ENCODE measurements at regions not wholly inside any gene's neighbourhood (a gene's known extent, or its start where the extent isn't known, plus 50 kb on each side); places are given as distances from the start of the nearest gene placed in this dataset.
"Not testable (repeated sequence)": the region's sequence is repeated elsewhere in the genome, so short reads cannot be mapped to it uniquely, and the experiment has no call there.

DNA sequence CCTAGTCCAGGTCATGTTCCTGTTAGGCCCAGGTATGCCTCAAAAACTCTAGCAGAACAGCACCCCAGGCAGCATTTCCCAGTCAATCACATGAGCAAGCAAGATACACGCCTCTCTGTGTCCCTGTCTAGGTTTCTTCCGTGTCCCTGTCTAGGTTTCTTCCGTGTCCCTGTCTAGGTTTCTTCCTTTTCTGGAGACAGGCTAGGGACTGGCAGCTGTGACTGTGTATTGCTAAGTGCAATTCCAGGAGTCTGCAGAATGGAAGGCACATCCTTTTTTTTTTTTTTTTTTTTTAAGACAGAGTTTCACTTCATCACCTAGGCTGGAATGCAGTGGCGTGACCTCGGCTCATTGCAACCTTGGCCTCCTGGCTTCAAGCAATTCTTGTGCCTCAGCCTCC, 77.6 kb downstream of the SETD4 start:
- DNase-seq (ENCODE audit: low spot score): no peak

DNA sequence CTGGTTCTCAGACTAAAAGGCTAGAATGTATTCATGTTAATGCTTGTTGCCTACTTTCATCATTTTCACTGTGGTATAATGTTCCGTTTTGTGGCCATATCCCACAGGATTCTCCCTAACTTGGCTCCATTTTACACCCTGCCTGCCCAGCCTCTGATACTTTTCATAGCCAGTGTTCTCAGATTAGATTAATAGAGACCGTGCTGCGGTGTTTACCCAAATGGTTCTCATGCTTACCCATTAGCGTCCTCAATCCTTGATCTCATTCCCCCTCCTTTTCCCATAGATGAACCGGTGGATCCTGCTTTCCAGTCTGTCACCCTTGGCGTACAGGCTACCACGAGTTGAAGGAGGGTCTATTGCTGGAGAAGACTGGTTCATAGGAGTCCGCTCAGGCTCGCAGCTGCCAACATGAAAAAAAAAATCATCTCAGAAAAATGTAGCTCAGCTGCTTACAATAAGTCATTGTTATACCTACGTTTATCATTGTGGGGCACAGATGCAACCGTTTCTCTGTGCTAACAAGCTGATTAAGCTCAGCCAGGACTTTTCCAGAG, 78.7 kb downstream of the SETD4 start:
- no peak for DNase-seq (ENCODE audit: low spot score)

DNA sequence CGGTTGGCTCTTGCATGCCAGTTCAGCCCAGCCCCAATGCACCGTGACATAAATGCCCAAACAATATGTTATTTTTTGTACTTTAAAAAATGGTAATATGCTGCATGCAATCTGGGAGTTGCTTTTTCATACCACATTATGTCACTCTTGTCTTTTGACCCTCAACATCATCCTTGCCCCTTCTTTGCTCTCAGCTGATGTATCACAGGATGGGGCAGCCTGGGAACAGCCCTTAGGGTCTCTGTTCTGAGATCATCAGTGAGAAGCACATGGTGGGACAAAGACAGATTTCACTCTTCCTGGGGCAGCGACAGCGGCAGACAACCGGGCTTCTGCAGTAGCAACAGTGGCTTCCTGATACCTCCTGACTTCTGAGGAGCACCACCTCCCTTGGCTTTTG, 79.5 kb downstream of the SETD4 start:
- DNase-seq (ENCODE audit: low spot score): no peak

DNA sequence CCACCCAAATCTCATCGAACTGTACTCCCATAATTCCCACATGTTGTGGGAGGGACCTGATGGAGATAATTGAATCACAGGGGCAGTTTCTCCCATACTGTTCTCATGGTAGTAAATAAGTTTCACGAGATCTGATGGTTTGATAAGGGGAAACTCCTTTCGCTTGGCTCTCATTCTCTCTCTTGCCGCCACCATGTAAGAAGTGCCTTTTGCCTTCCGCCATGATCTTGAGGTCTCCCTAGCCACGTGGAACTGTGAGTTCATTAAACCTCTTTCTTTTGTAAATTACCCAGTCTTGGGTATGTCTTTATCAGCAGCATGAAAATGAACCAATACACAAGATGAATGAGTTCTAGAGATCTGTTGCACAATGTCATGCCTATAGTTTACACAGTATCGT, 82.5 kb downstream of the SETD4 start:
- DNase-seq (ENCODE audit: low spot score): not testable (repeated sequence)

DNA sequence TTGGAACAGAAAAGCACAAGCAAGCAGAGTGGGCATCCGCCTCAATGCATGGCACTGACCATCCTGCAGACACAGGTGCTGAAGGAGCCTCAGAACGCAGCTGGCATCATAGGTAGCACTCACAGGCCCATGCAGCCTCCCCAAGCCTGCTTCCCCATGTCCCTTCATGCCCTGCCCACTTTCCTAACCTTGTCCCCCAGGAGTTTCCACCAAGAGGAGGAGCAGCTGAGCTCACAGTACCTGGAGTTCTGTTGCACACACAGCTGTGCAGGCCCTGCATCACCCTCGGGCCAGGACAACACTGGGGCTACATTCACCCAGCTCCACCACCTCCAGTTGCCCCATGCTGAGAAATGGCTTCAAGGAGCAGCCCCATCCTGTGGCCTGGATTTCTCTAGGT, 83.4 kb downstream of the SETD4 start:
- no peak for DNase-seq (ENCODE audit: low spot score)

GRCh38 chr21:35976481-35976880, 83.8 kb downstream of the SETD4 start:
- DNase-seq (ENCODE audit: low spot score): no peak

GRCh38 chr21:35974775-35975174, 85.6 kb downstream of the SETD4 start:
- DNase-seq (ENCODE audit: low spot score): no peak

DNA sequence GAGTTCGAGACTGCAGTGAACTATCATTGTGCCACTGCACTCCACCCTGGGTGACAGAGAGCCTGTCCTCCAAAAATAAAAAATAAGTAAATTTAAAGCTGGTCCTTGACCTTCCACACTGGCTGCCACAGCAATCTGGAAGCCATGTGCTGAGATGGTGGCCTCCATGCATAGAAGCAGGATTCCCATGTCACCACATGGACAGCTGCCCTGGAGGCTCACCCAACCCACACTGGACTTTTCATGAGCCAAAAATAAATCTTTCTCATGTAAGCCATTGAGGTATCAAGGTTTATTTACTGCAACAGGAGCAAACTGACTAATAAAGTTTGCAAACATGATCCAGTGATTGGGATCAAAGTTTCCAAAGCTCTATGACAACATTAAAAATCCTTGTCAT, 88.5 kb downstream of the SETD4 start:
- DNase-seq (ENCODE audit: low spot score): no peak

DNA sequence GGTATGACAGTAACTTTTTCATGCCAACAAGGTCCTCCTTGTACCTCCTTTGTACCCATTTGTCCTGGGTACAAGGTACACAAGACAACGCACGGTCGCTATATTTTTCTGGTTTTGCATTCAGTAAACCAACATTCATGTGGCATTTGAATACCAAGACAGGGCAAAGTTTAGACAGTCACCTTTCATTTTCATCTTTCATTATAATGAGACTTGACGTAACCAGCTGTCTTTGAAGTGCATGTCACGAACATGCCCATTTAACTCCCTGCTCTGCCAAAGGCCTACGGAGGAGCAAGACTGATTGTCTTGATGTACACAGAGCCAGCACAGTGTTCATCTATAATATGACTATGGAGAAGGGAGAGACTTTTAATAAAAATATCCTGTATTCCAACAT, 91.0 kb downstream of the SETD4 start:
- DNase-seq (ENCODE audit: low spot score): no peak

DNA sequence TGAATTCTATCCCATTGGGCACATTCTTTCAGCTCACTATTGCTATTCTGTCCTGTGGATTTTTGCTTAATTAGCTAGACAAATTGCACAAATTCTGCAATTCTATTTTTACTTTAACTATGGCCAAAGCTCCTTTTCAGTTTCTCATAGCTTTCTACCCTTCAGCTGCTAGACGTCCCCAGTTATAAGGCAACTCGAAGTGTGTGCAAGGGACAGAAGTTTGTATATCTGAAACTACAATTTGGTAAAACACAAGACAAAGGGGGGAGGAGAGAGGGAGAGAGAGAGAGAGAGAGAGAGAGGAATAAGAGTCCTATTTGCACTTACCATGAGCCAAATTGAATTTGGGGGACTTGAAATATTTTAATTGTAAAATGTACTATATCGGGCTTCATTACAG, 91.8 kb downstream of the SETD4 start:
- DNase-seq (ENCODE audit: low spot score): no peak

DNA sequence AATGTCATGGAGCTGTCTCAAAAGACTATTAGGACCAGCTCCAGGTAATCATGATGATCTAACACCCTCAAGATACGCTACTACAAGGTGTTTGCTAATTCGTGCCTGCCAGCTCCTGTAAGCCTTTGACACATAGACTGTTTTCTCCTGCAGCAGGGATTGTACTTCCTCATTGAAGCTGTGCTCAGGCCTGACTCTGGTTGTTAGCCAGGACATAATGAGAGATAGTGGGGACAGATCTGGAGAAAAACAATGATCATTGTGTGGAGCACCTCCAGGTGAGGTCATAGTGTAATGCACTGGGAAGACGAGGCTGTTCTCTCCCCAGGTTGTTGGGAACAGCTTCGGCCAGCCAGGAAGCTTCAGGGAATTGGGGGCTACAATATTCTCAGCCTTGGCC, 94.6 kb downstream of the SETD4 start:
- no peak for DNase-seq (ENCODE audit: low spot score)

GRCh38 chr21:35963920-35964451, 96.3 kb downstream of the SETD4 start:
- DNase-seq (ENCODE audit: low spot score): no peak

DNA sequence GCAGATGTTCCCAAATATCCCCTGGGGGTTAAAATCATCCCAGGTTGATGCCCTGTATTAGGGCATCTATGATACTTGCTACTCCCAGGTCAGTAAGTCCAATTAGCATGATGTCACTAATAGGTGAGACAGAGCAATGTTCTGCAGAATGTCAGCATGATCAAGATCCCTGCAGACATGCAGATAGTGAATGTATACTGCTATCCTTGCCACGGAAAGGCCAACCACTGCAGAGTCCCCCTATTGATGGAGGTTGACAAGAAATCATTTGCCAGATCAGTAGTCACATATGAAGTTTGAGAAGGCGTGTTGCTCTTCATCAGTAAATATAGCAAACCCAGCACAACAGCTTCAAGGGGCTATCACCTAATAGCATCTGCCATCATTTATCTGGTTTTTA, 97.4 kb downstream of the SETD4 start:
- DNase-seq (ENCODE audit: low spot score): no peak

GRCh38 chr21:35954066-35954465, 106.3 kb downstream of the SETD4 start:
- no peak for DNase-seq (ENCODE audit: low spot score)

- DNase-seq (ENCODE audit: low spot score): no peak
Measured at GRCh38 chr21:35953597-35953996, 106.7 kb downstream of the SETD4 start.

DNA sequence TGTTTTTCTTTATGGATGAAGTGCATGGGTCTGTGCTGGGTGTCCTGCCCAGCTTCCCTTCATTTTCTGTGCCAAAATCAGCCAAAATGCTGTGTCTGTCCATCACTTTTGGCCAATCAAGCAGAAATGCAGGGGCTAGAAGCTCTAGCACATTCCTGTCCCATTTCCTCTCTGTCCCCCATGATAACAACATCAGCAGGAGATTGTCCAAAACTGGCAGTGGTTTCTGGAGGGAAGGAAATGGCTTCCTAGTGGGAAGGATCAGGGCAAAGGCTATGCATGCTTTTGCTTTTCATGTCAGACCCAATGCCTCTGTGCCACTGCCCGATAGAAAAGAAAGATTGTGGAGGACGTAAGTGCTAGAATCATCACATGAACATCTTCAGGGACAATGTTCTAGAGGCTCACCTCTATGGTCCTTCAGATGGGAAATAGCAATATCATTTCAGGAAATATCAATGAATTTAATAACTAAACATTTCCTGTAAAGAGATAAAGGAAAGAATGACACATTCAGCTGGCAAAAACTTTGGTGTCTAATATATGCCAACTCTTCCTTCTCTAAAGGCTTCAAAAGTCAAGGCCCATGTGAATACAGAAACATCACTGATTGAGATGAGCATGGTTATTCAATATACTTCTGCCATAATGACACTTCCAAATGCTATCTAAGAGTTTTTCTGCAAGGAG, 107.5 kb downstream of the SETD4 start:
- no peak for DNase-seq (ENCODE audit: low spot score)

DNA sequence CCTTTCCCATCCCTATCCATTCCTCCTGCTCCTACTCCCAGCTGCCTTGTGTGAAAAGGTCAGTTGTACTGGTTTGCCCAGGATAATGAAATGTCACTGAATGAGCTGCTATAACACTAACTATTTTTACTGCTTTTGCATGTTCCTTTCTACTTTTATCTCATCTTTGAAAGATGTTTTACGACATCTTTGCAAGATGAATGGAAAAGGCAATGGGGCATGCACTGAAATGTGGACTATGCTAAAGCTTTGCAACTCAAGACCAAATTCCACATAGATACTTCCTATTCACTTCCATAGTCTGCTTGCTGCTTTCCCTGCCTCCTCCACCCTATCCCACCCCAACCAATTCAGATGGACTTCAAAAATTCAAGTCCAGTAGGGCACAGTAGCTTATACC, 111.3 kb downstream of the SETD4 start:
- DNase-seq (ENCODE audit: low spot score): no peak

GRCh38 chr21:35945089-35945671, 115.1 kb downstream of the SETD4 start:
- no peak for DNase-seq (ENCODE audit: low spot score)

DNA sequence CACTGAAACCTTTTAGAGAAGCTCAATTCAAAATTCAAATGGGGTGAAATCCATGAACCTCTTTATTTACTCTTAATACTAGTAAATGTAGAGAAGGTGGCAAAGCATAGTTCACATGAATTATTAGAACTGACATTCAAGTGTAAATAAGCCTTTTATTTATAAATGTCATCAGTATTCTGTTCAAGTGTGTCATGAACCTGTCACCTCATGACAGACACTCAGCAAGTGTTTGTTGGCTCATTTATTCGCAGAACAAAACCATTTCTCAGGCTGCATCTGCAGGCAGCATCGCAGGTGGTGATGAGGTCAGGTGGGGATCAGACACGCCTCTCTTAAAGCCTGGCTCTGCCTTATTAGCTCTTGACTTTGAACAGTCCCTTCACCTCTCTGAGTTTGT, 116.6 kb downstream of the SETD4 start:
- DNase-seq (ENCODE audit: low spot score): no peak

DNA sequence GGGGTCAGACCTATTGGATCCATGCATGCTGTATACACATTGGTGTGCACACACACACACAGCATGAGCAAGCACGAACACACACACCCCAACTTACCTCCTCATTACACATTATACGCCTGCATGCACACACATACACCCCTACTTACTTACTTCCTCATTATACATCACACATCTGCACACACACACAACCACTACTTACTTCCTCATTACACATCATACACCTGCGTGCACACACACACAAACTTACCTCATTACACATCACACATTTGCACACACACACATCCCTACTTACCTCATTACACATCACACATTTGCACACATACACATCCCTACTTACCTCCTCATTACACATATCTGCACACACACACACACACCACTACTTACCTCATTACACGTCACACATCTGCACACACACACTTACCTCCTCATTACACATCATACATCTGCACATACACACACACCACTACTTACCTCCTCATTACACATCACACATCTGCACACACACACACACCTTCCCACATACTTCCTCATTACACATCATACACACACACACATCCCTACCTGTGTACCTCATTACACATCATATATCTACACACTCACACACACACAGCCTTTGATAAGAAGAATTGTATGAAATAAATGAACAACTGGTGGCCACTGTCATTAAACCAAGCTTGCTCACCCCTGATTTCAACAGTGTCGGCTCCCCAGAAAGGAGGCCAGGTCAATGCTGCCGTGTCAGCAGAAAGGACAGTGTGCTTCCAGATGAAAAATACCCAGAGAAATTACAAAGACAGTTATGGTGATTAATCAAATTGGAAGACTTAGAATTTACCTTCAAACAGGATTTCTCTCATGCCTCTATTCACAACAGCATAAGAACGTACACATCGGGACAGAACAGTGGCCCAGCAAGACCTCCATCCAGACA, 117.8 kb downstream of the SETD4 start:
- no peak for DNase-seq (ENCODE audit: low spot score)

DNA sequence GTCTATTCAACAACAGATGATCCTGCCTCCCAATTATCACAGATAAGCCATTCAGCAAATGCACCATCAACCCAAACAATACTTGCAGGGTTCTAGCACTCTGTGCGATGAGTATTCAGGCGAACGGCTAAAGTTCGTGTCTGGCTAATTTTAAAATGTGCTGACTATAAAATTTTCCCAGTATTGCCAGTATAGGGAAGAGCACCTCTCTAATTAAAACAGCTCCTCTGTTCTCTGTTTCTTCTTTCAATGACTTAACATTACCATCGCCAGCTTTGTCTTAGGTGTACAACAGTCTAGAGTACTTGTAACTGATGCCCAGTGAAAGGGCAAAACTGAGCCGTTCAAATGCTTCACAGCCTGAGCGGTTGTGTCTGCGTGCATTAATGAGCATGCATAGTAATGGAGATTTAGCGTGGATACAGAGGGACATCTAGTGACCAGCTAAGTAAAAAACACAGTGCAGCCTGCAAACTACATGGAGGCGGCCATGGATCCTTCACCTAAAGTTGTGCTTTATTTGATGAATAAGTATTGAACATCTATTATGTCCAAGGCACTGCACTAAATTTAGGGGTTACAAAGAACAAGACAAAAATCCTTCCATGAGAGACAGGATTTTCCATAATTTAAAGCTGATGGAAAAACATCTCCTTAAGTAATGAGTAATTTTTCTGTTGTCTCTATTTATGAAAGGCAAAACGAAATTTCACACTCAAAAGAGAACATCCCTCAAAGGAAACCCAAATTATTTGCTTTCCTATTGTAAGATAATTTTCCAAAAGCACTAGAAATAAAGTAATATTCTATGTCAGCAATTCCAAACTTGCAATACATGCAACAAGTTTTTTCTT, 120.0 kb downstream of the SETD4 start:
- DNase-seq (ENCODE audit: low spot score): no peak

GRCh38 chr21:35938446-35938845, 121.9 kb downstream of the SETD4 start:
- DNase-seq (ENCODE audit: low spot score): no peak

Data from germinal center (tissue), 1 donor.